ENCODE measurements at regions not wholly inside any gene's neighbourhood (a gene's known extent, or its start where the extent isn't known, plus 50 kb on each side); places are given as distances from the start of the nearest gene placed in this dataset.

- ChIA-PET POLR2A (no interaction called here), RAD21 (ENCODE audit: low non-redundant PET in 1 of 2, low total read pairs in 2 of 2, uncharacterized antibody in 2 of 2, unreplicated experiment in 2 of 2) (no interaction called here), CTCF (no interaction called here)
- no peak overlapping the region for H3K9ac ChIP-seq (ENCODE audit: low read length)
- H3K27ac ChIP-seq (ENCODE audit: low read depth, low read length), result no peak overlapping the region
- no peaks in the 10 kb centered on the region for H4K20me1 ChIP-seq (ENCODE audit: insufficient read depth)
- no peaks in the 10 kb centered on the region for H3K36me3 ChIP-seq (ENCODE audit: control insufficient read depth in 1 of 2, insufficient read depth in 2 of 2, low read length in 2 of 2)
- H3K9me3 ChIP-seq (ENCODE audit: control insufficient read depth in 1 of 2, insufficient read depth in 1 of 2, low read depth in 1 of 2, low read length in 2 of 2), result no peaks in the 10 kb centered on the region
- H3K9me2 ChIP-seq (ENCODE audit: insufficient read depth), result no peaks in the 10 kb centered on the region
- intact Hi-C loops (cut with micrococcal nuclease), result no loop called here
- H2AFZ ChIP-seq (ENCODE audit: low read depth, low read length, poor library complexity, severe bottlenecking), result no peak overlapping the region
- H3K4me1 ChIP-seq (ENCODE audit: control insufficient read depth in 1 of 2, insufficient read depth in 2 of 2, low read length in 2 of 2), result no peaks in the 10 kb centered on the region
- no TSS peak for BruUV-seq (replicated peaks)
- no peak for DNase-seq (ENCODE audit: low read depth, low spot score)
- no peaks in the 10 kb centered on the region for H3K27me3 ChIP-seq (ENCODE audit: insufficient read depth, low read length)
- no peak overlapping the region for H3K4me2 ChIP-seq (ENCODE audit: low read length)
- no peaks in the 10 kb centered on the region for H3K79me2 ChIP-seq (ENCODE audit: insufficient read depth, low read length)
- H3K4me3 ChIP-seq (replicated peaks in 1 of 2; ENCODE audit: low read depth in 1 of 2, low read length in 2 of 2), result no peak overlapping the region
- ATAC-seq, result no peak
- TF ChIP-seq ZNF274 (IDR thresholded peaks at IDR 0.05; ENCODE audit: low read depth, low read length), result no peak
- no peak for TF ChIP-seq FOSL1 (IDR thresholded peaks at IDR 0.05; ENCODE audit: low read depth)
- TF ChIP-seq ZFX (IDR thresholded peaks at IDR 0.05), result no peak
- no peak for TF ChIP-seq ELF1 (IDR thresholded peaks at IDR 0.05; ENCODE audit: borderline replicate concordance, low read depth)
These were observed 156.8 kb upstream of the LRIG3 start for GRCh38 chr12:59077153-59077552.

- H3K36me3 ChIP-seq (ENCODE audit: control insufficient read depth in 1 of 2, insufficient read depth in 2 of 2, low read length in 2 of 2), result no peaks in the 10 kb centered on the region
- H3K4me3 ChIP-seq (replicated peaks in 1 of 2; ENCODE audit: low read depth in 1 of 2, low read length in 2 of 2), result no peak overlapping the region
- H3K9me3 ChIP-seq (ENCODE audit: control insufficient read depth in 1 of 2, insufficient read depth in 1 of 2, low read depth in 1 of 2, low read length in 2 of 2), result no peaks in the 10 kb centered on the region
- H3K9me2 ChIP-seq (ENCODE audit: insufficient read depth), result no peaks in the 10 kb centered on the region
- no peak for DNase-seq (ENCODE audit: low read depth, low spot score)
- BruUV-seq (replicated peaks), result no TSS peak
- H3K27me3 ChIP-seq (ENCODE audit: insufficient read depth, low read length), result no peaks in the 10 kb centered on the region
- H3K27ac ChIP-seq (ENCODE audit: low read depth, low read length), result no peak overlapping the region
- H4K20me1 ChIP-seq (ENCODE audit: insufficient read depth), result no peaks in the 10 kb centered on the region
- H3K4me1 ChIP-seq (ENCODE audit: control insufficient read depth in 1 of 2, insufficient read depth in 2 of 2, low read length in 2 of 2), result no peaks in the 10 kb centered on the region
- intact Hi-C loops (cut with micrococcal nuclease), result no loop called here
- no peak overlapping the region for H2AFZ ChIP-seq (ENCODE audit: low read depth, low read length, poor library complexity, severe bottlenecking)
- POLR2A ChIA-PET, result no interaction called here
- ATAC-seq, result no peak
- H3K4me2 ChIP-seq (ENCODE audit: low read length), result no peak overlapping the region
- CTCF ChIA-PET, result no interaction called here
- RAD21 ChIA-PET (ENCODE audit: low non-redundant PET in 1 of 2, low total read pairs in 2 of 2, uncharacterized antibody in 2 of 2, unreplicated experiment in 2 of 2), result no interaction called here
- H3K79me2 ChIP-seq (ENCODE audit: insufficient read depth, low read length), result no peaks in the 10 kb centered on the region
- no peak overlapping the region for H3K9ac ChIP-seq (ENCODE audit: low read length)
- no peak for TF ChIP-seq ELF1 (IDR thresholded peaks at IDR 0.05; ENCODE audit: borderline replicate concordance, low read depth)
- TF ChIP-seq ATF3 (IDR thresholded peaks at IDR 0.05), result no peak
- TF ChIP-seq ZNF274 (IDR thresholded peaks at IDR 0.05; ENCODE audit: low read depth, low read length), result no peak
- no peak for TF ChIP-seq CTCF (IDR thresholded peaks at IDR 0.05 in 2 of 3, conservative IDR thresholded peaks at IDR 0.05 in 1 of 3; ENCODE audit: borderline replicate concordance in 1 of 3, insufficient read depth in 1 of 3, low read depth in 2 of 3, low read length in 2 of 3)
- no peak for TF ChIP-seq ZBTB33 (IDR thresholded peaks at IDR 0.05; ENCODE audit: extremely low read depth, insufficient replicate concordance, low read length)
- no peak for TF ChIP-seq REST (IDR thresholded peaks at IDR 0.05; ENCODE audit: low read depth)
- no peak for TF ChIP-seq EZH2 (IDR thresholded peaks at IDR 0.05)
- no peak for TF ChIP-seq EZH2phosphoT487 (IDR thresholded peaks at IDR 0.05; ENCODE audit: borderline replicate concordance)
- no peak for TF ChIP-seq EGR1 (IDR thresholded peaks at IDR 0.05; ENCODE audit: low read depth)
- TF ChIP-seq CBX3 (IDR thresholded peaks at IDR 0.05; ENCODE audit: low read depth), result no peak
- TF ChIP-seq POLR2AphosphoS5 (IDR thresholded peaks at IDR 0.05; ENCODE audit: low read depth, low read length), result no peak
- TF ChIP-seq RAD21 (IDR thresholded peaks at IDR 0.05; ENCODE audit: low read depth), result no peak
These were observed 156.3 kb upstream of the LRIG3 start for GRCh38 chr12:59076622-59077021.
